ENCODE measurements at regions not wholly inside any gene's neighbourhood (a gene's known extent, or its start where the extent isn't known, plus 50 kb on each side); places are given as distances from the start of the nearest gene placed in this dataset.

- no peaks in the 10 kb centered on the region for H3K27me3 ChIP-seq (replicated peaks)
- no peak overlapping the region for H3K4me3 ChIP-seq (ENCODE audit: low read depth, low read length)
- no peak for DNase-seq
- in situ Hi-C loops (cut with HindIII; ENCODE audit: low pct_ligation_motif_present, low sequenced_read_pairs): no loop called here
- no peaks in the 10 kb centered on the region for H3K36me3 ChIP-seq (replicated peaks)
- no peak for TF ChIP-seq CTCF (IDR thresholded peaks at IDR 0.05; ENCODE audit: low read depth, low read length, missing control alignments)
- no peak overlapping the region for H3K27ac ChIP-seq
Observed at GRCh38 chr10:61286686-61287085, 166.5 kb downstream of the TMEM26 start.

GRCh38 chr10:61285749-61286148, 167.4 kb downstream of the TMEM26 start:
- Histone ChIP-seq H3K4me3 (ENCODE audit: low read depth, low read length) (no peak overlapping the region), H3K27ac (no peak overlapping the region), H3K27me3 (replicated peaks) (no peaks in the 10 kb centered on the region), H3K36me3 (replicated peaks) (no peaks in the 10 kb centered on the region)
- in situ Hi-C loops (cut with HindIII; ENCODE audit: low pct_ligation_motif_present, low sequenced_read_pairs): no loop called here
- TF ChIP-seq CTCF (IDR thresholded peaks at IDR 0.05; ENCODE audit: low read depth, low read length, missing control alignments): no peak
- no peak for DNase-seq

- peak; percentile 64 for DNase-seq
- no peaks in the 10 kb centered on the region for H3K36me3 ChIP-seq (replicated peaks)
- in situ Hi-C loops (cut with HindIII; ENCODE audit: low pct_ligation_motif_present, low sequenced_read_pairs): no loop called here
Observed at GRCh38 chr10:61284222-61284890, 168.8 kb downstream of the TMEM26 start.

DNA sequence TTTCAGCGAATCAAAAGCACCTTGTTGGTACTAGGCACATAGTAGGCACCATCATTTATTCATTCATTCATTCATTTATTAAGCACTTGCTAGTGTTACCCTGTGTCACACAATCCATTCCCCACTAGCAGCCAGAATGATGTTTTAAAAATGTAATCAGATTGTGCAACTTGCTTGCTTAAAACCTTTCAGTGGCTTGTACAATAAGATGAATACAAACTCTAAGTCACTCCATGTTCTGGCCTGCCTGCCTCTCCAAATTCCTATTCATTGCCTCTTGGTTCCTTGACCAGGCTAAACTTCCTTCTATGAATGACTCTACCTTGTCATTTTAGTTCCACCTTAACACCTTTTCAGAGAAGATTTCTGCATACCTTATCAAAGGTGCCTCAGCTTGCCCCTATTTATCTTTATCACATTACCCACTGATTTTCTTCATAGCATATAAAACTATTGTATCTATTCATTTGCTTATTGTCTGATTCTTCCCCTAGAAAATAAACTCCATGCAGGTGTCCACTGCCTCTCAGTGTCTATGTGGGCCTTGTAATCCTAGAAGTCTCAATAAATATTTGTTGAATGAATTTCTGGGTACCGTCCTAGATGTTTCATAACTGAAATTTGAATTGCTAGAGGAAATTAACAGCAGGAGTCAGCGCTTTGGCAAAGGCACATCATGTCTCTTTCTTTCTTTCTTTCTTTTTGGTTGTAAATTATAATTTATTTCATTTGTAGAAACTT, 169.5 kb downstream of the TMEM26 start:
- Histone ChIP-seq H3K4me3 (ENCODE audit: low read depth, low read length) (peak overlapping the region; percentile 6), H3K27ac (peak overlapping the region; percentile 33), H3K27me3 (replicated peaks) (no peaks in the 10 kb centered on the region), H3K36me3 (replicated peaks) (no peaks in the 10 kb centered on the region)
- TF ChIP-seq CTCF (IDR thresholded peaks at IDR 0.05; ENCODE audit: low read depth, low read length, missing control alignments): no peak
- no peak for DNase-seq
- in situ Hi-C loops (cut with HindIII; ENCODE audit: low pct_ligation_motif_present, low sequenced_read_pairs): no loop called here

More at GRCh38 chr10:61284222-61284890, 168.8 kb downstream of the TMEM26 start:
- TF ChIP-seq CTCF (IDR thresholded peaks at IDR 0.05; ENCODE audit: low read depth, low read length, missing control alignments): peak; percentile 53
- Histone ChIP-seq H3K4me3 (ENCODE audit: low read depth, low read length) (peak overlapping the region; percentile 6), H3K27ac (peak overlapping the region; percentile 33), H3K27me3 (replicated peaks) (no peaks in the 10 kb centered on the region)

DNA sequence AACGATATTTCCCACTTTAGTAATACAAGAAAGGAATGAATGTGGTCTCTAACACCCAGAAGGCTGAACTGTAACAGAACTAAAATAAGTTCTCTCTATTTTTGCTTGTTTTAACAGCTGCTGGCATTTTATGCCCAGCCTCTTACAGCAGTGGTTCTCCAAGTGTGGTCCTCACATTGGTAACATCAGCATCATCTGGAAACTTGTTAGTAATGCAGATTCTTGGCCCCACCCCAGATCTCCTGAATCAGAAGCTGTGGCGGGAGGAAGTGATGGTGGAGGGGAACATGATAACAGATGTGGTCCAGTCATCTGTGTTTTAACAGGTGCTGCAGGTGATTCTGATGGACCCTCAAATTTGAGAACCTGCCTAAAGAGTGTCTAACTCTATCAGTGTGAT, 170.1 kb downstream of the TMEM26 start:
- no peak for DNase-seq
- in situ Hi-C loops (cut with HindIII; ENCODE audit: low pct_ligation_motif_present, low sequenced_read_pairs): no loop called here
- TF ChIP-seq CTCF (IDR thresholded peaks at IDR 0.05; ENCODE audit: low read depth, low read length, missing control alignments): no peak
- Histone ChIP-seq H3K36me3 (replicated peaks) (no peaks in the 10 kb centered on the region), H3K27ac (no peak overlapping the region), H3K27me3 (replicated peaks) (no peaks in the 10 kb centered on the region), H3K4me3 (ENCODE audit: low read depth, low read length) (no peak overlapping the region)
